KMS-11 (cell line): ENCODE measurements at regions not wholly inside any gene's neighbourhood (a gene's known extent, or its start where the extent isn't known, plus 50 kb on each side); places are given as distances from the start of the nearest gene placed in this dataset.

Experiments used
- H2AFZ ChIP-seq: fragments of 200-600 bp; sonication (generic); 2 replicates; pipeline ENCODE4 v1.6.1; 2016; ENCODE audit warnings: antibody characterized with exemption, mixed run types, low read depth
- H3K27ac ChIP-seq: fragments of 200-600 bp; sonication (generic); 2 replicates; pipeline ENCODE4 v1.6.1; 2016; ENCODE audit warnings: mild to moderate bottlenecking, mixed run types
- H3K27me3 ChIP-seq: fragments of 200-600 bp; sonication (generic); 2 replicates; pipeline ENCODE4 v1.6.1; 2017; ENCODE audit warnings: mild to moderate bottlenecking, low read depth, mixed run types, moderate library complexity; ENCODE audit not compliant: insufficient read depth
- H3K36me3 ChIP-seq: fragments of 200-600 bp; sonication (generic); 2 replicates; pipeline ENCODE4 v1.6.1; 2017; ENCODE audit warnings: mild to moderate bottlenecking, mixed run types; ENCODE audit not compliant: insufficient read depth
- H3K4me1 ChIP-seq: fragments of 200-600 bp; sonication (generic); 2 replicates; pipeline ENCODE4 v1.6.1; 2016; ENCODE audit warnings: mild to moderate bottlenecking, low read depth, mixed run types; ENCODE audit not compliant: poor library complexity, severe bottlenecking
- H3K4me2 ChIP-seq: fragments of 200-600 bp; sonication (generic); 2 replicates; pipeline ENCODE4 v1.7.0; 2016; ENCODE audit warnings: mild to moderate bottlenecking, mixed run types
- H3K4me3 ChIP-seq: fragments of 200-600 bp; sonication (generic); IDR thresholded peaks from 2 replicates; pipeline ENCODE4 v1.6.1; 2017; ENCODE audit warnings: low read depth, low read length, mixed read lengths; ENCODE audit not compliant: insufficient read depth
- H3K79me2 ChIP-seq: fragments of 200-600 bp; sonication (generic); 2 replicates; pipeline ENCODE4 v1.6.1; 2016; ENCODE audit warnings: low read depth, mixed run types; ENCODE audit not compliant: insufficient read depth
- H3K9ac ChIP-seq: fragments of 200-600 bp; sonication (generic); 2 replicates; pipeline ENCODE4 v1.6.1; 2016; ENCODE audit warnings: mild to moderate bottlenecking, mixed run types
- H4K20me1 ChIP-seq: fragments of 200-600 bp; sonication (generic); 2 replicates; pipeline ENCODE4 v1.6.1; 2016; ENCODE audit warnings: mild to moderate bottlenecking, mixed run types; ENCODE audit not compliant: insufficient read depth
- CTCF ChIP-seq: fragments of 200-600 bp; sonication (generic); conservative IDR thresholded peaks from 2 replicates; pipeline ENCODE4 v1.6.1; 2017; ENCODE audit warnings: low read depth, mild to moderate bottlenecking, antibody characterized with exemption, low read length, moderate library complexity, mixed read lengths

- no peaks in the 10 kb centered on the region for H3K79me2 ChIP-seq
- no peaks in the 10 kb centered on the region for H4K20me1 ChIP-seq
- H3K9ac ChIP-seq = no peak overlapping the region
- no peaks in the 10 kb centered on the region for H3K36me3 ChIP-seq
- H3K4me1 ChIP-seq = no peaks in the 10 kb centered on the region
- no peak overlapping the region for H3K27ac ChIP-seq
- H3K27me3 ChIP-seq = no peaks in the 10 kb centered on the region
- no peak overlapping the region for H3K4me3 ChIP-seq
- no peak overlapping the region for H3K4me2 ChIP-seq
- H2AFZ ChIP-seq = no peak overlapping the region
- TF ChIP-seq CTCF = no peak
Observed at GRCh38 chr2:16394072-16394985, 271.3 kb downstream of the CYRIA start.

- no peaks in the 10 kb centered on the region for H4K20me1 ChIP-seq
- no peaks in the 10 kb centered on the region for H3K27me3 ChIP-seq
- no peak overlapping the region for H3K27ac ChIP-seq
- no peaks in the 10 kb centered on the region for H3K79me2 ChIP-seq
- no peak for TF ChIP-seq CTCF
- H3K4me3 ChIP-seq = no peak overlapping the region
- no peak overlapping the region for H3K4me2 ChIP-seq
- H3K4me1 ChIP-seq = no peaks in the 10 kb centered on the region
- H2AFZ ChIP-seq = no peak overlapping the region
- H3K36me3 ChIP-seq = no peaks in the 10 kb centered on the region
- no peak overlapping the region for H3K9ac ChIP-seq
Observed at GRCh38 chr2:16393500-16394071, 272.0 kb downstream of the CYRIA start.

GRCh38 chr2:16392647-16393499 is 272.8 kb downstream of the CYRIA start:
- Histone ChIP-seq H3K79me2 (no peaks in the 10 kb centered on the region), H3K27ac (no peak overlapping the region), H3K36me3 (no peaks in the 10 kb centered on the region), H3K4me2 (no peak overlapping the region), H3K27me3 (no peaks in the 10 kb centered on the region), H3K4me3 (no peak overlapping the region), H3K9ac (no peak overlapping the region), H2AFZ (no peak overlapping the region), H3K4me1 (no peaks in the 10 kb centered on the region), H4K20me1 (no peaks in the 10 kb centered on the region)
- no peak for TF ChIP-seq CTCF

GRCh38 chr2:16391986-16392385 is 273.6 kb downstream of the CYRIA start:
- Histone ChIP-seq H3K4me1 (no peaks in the 10 kb centered on the region), H3K79me2 (no peaks in the 10 kb centered on the region), H3K27me3 (no peaks in the 10 kb centered on the region), H2AFZ (no peak overlapping the region), H3K27ac (no peak overlapping the region), H4K20me1 (no peaks in the 10 kb centered on the region), H3K36me3 (no peaks in the 10 kb centered on the region), H3K4me2 (no peak overlapping the region), H3K4me3 (no peak overlapping the region), H3K9ac (no peak overlapping the region)
- TF ChIP-seq CTCF = no peak
